Osteocyte (in vitro differentiated cells): ENCODE measurements at regions not wholly inside any gene's neighbourhood (a gene's known extent, or its start where the extent isn't known, plus 50 kb on each side); places are given as distances from the start of the nearest gene placed in this dataset.

Experiments used
- DNase-seq: peaks from one replicate; pipeline ENCODE4 v3.0.0; 2021; ENCODE audit warnings: mixed read lengths; ENCODE audit not compliant: unreplicated experiment; ENCODE audit errors: extremely low spot score
- H3K27ac Mint-ChIP-seq: one replicate; pipeline ENCODE4 v1.8.0; 2021; ENCODE audit warnings: mild to moderate bottlenecking, mixed read lengths; ENCODE audit not compliant: unreplicated experiment
- H3K27me3 Mint-ChIP-seq: one replicate; pipeline ENCODE4 v1.8.0; 2021; ENCODE audit warnings: mixed read lengths; ENCODE audit not compliant: unreplicated experiment
- H3K36me3 Mint-ChIP-seq: one replicate; pipeline ENCODE4 v1.8.0; 2021; ENCODE audit warnings: mixed read lengths; ENCODE audit not compliant: unreplicated experiment
- H3K4me1 Mint-ChIP-seq: one replicate; pipeline ENCODE4 v1.8.0; 2021; ENCODE audit warnings: mixed read lengths; ENCODE audit not compliant: unreplicated experiment
- H3K4me3 Mint-ChIP-seq: one replicate; pipeline ENCODE4 v1.8.0; 2021; ENCODE audit warnings: mild to moderate bottlenecking, moderate library complexity, mixed read lengths; ENCODE audit not compliant: unreplicated experiment
- H3K9me3 Mint-ChIP-seq: one replicate; pipeline ENCODE4 v1.8.0; 2021; ENCODE audit warnings: mixed read lengths; ENCODE audit not compliant: unreplicated experiment
- CTCF ChIP-seq: fragments of 200-600 bp; sonication (generic); IDR thresholded peaks from 2 replicates; pipeline ENCODE4 v1.5.0; 2021; ENCODE audit warnings: antibody characterized with exemption, mild to moderate bottlenecking, moderate library complexity

- Mint-ChIP-seq H3K4me3 (no peak overlapping the region), H3K27me3 (peaks cover 33% of the 10 kb centered on the region), H3K4me1 (peaks cover 4% of the 10 kb centered on the region), H3K9me3 (no peaks in the 10 kb centered on the region), H3K27ac (no peak overlapping the region), H3K36me3 (no peaks in the 10 kb centered on the region)
- DNase-seq: no peak
- TF ChIP-seq CTCF: no peak
Observed at GRCh38 chr21:36539434-36540150, 59.7 kb upstream of the CLDN14 start.

- Mint-ChIP-seq H3K36me3 (no peaks in the 10 kb centered on the region), H3K4me3 (no peak overlapping the region), H3K27ac (no peak overlapping the region), H3K4me1 (peaks cover 4% of the 10 kb centered on the region), H3K27me3 (peaks cover 37% of the 10 kb centered on the region), H3K9me3 (no peaks in the 10 kb centered on the region)
- no peak for DNase-seq
- TF ChIP-seq CTCF: no peak
Observed at GRCh38 chr21:36540700-36541099, 60.8 kb upstream of the CLDN14 start.

DNA sequence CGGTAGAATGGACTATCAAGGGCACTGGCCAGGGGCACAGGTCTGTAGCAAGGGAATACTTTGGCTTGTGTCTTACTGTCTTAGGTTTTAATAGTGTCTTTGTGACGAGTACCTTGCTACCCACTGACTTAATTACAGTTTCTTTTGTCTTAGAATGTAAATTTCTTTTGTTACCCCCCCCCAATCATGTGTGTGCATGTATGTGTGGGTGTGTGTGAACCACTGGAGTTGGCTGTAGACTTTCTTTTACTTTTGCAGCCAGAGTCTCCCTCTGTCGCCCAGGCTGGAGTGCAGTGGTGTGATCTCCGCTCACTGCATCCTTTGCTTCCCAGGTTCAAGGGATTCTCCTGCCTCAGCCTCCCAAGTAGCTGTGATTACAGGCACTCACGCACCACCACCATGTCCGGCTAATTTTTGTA, 61.8 kb upstream of the CLDN14 start:
- Mint-ChIP-seq H3K9me3 (no peaks in the 10 kb centered on the region), H3K27me3 (peaks cover 36% of the 10 kb centered on the region), H3K27ac (no peak overlapping the region), H3K4me3 (no peak overlapping the region), H3K4me1 (peaks cover 4% of the 10 kb centered on the region), H3K36me3 (no peaks in the 10 kb centered on the region)
- no peak for TF ChIP-seq CTCF
- no peak for DNase-seq

- DNase-seq: no peak
- Mint-ChIP-seq H3K27me3 (peaks cover 39% of the 10 kb centered on the region), H3K4me1 (peaks cover 4% of the 10 kb centered on the region), H3K4me3 (no peak overlapping the region), H3K9me3 (no peaks in the 10 kb centered on the region), H3K36me3 (no peaks in the 10 kb centered on the region), H3K27ac (no peak overlapping the region)
- no peak for TF ChIP-seq CTCF
Observed at GRCh38 chr21:36542312-36543101, 62.6 kb upstream of the CLDN14 start.

- H3K4me1 Mint-ChIP-seq: peaks cover 4% of the 10 kb centered on the region
- DNase-seq: no peak
- H3K4me3 Mint-ChIP-seq: no peak overlapping the region
- peaks cover 48% of the 10 kb centered on the region for H3K27me3 Mint-ChIP-seq
- H3K36me3 Mint-ChIP-seq: no peaks in the 10 kb centered on the region
- no peaks in the 10 kb centered on the region for H3K9me3 Mint-ChIP-seq
- no peak for TF ChIP-seq CTCF
- no peak overlapping the region for H3K27ac Mint-ChIP-seq
Observed at GRCh38 chr21:36543924-36544323, 64.0 kb upstream of the CLDN14 start.
